WTC11 (cell line): ENCODE measurements at regions not wholly inside any gene's neighbourhood (a gene's known extent, or its start where the extent isn't known, plus 50 kb on each side); places are given as distances from the start of the nearest gene placed in this dataset.

Experiments used
- ATAC-seq: fragments of 200-7000 bp; cut with Tn5 transposase; 2 replicates; pipeline ENCODE4 v1.10.0; 2021; ENCODE audit warnings: mild to moderate bottlenecking, moderate library complexity
- CTCF ChIA-PET: fragments of 300-600 bp; sonication (Branson Sonifier 250); formaldehyde crosslinking; loops from one replicate; lab custom pipeline; 2021; ENCODE audit warnings: antibody characterized with exemption; lab: Charles Lee
- POLR2A ChIA-PET: fragments of 350-600 bp; sonication (Branson Sonifier 250); formaldehyde crosslinking; loops from one replicate; lab custom pipeline; 2021; ENCODE audit warnings: antibody characterized with exemption; lab: Charles Lee
- DNase-seq: peaks from one replicate; pipeline ENCODE4 v3.0.0; 2021; ENCODE audit warnings: low spot score
- H3K27ac Mint-ChIP-seq: 2 replicates; pipeline ENCODE4 v1.8.0; 2021; ENCODE audit warnings: mixed read lengths
- H3K27me3 Mint-ChIP-seq: 2 replicates; pipeline ENCODE4 v1.8.0; 2021; ENCODE audit warnings: low read depth, mild to moderate bottlenecking, moderate library complexity, mixed read lengths
- H3K36me3 Mint-ChIP-seq: 2 replicates; pipeline ENCODE4 v1.8.0; 2021; ENCODE audit warnings: mixed read lengths
- H3K4me1 Mint-ChIP-seq: 2 replicates; pipeline ENCODE4 v1.8.0; 2022; ENCODE audit warnings: mixed read lengths
- H3K4me3 Mint-ChIP-seq: 2 replicates; pipeline ENCODE4 v1.8.0; 2021; ENCODE audit warnings: mild to moderate bottlenecking, moderate library complexity, mixed read lengths
- H3K9me3 Mint-ChIP-seq: 2 replicates; pipeline ENCODE4 v1.8.0; 2021; ENCODE audit warnings: mixed read lengths
- CREB1 ChIP-seq: sonication (generic); formaldehyde crosslinking; IDR thresholded peaks from 2 replicates; pipeline ENCODE4 v1.8.0; 2023; ENCODE audit warnings: mild to moderate bottlenecking, missing genetic modification reagents
- ELF4 ChIP-seq: sonication (generic); formaldehyde crosslinking; IDR thresholded peaks from 2 replicates; pipeline ENCODE4 v1.8.1; 2022; ENCODE audit warnings: low read depth, mild to moderate bottlenecking, moderate library complexity, missing genetic modification reagents
- FOXK1 ChIP-seq: sonication (generic); formaldehyde crosslinking; IDR thresholded peaks from 2 replicates; pipeline ENCODE4 v1.8.0; 2022; ENCODE audit warnings: mild to moderate bottlenecking, moderate library complexity, missing genetic modification reagents
- FOXP1 ChIP-seq: sonication (generic); formaldehyde crosslinking; IDR thresholded peaks from 2 replicates; pipeline ENCODE4 v1.8.0; 2022; ENCODE audit warnings: missing genetic modification reagents, mild to moderate bottlenecking, moderate library complexity, borderline replicate concordance
- GTF2I ChIP-seq: fragments of 250-450 bp; sonication (Bioruptor Pico); conservative IDR thresholded peaks from 2 replicates; pipeline ENCODE4 v1.4.0; 2021; ENCODE audit warnings: mild to moderate bottlenecking
- RELA ChIP-seq: sonication (generic); formaldehyde crosslinking; IDR thresholded peaks from 2 replicates; pipeline ENCODE4 v1.8.1; 2022; ENCODE audit warnings: missing genetic modification reagents, mild to moderate bottlenecking, borderline replicate concordance
- SP1 ChIP-seq: sonication (generic); formaldehyde crosslinking; conservative IDR thresholded peaks from 2 replicates; pipeline ENCODE4 v1.8.1; 2022; ENCODE audit warnings: missing genetic modification reagents
- TCF7 ChIP-seq: sonication (generic); formaldehyde crosslinking; IDR thresholded peaks from 2 replicates; pipeline ENCODE4 v1.8.0; 2022; ENCODE audit warnings: mild to moderate bottlenecking, low read depth, missing genetic modification reagents, moderate library complexity
- TP53 ChIP-seq: sonication (generic); formaldehyde crosslinking; IDR thresholded peaks from 2 replicates; pipeline ENCODE4 v1.8.1; 2023; ENCODE audit warnings: mild to moderate bottlenecking, missing genetic modification reagents
- ZNF232 ChIP-seq: sonication (generic); formaldehyde crosslinking; IDR thresholded peaks from 2 replicates; pipeline ENCODE4 v1.8.0; 2022; ENCODE audit warnings: mild to moderate bottlenecking, missing genetic modification reagents
- ZNF317 ChIP-seq: sonication (generic); formaldehyde crosslinking; IDR thresholded peaks from 2 replicates; pipeline ENCODE4 v1.8.1; 2023; ENCODE audit warnings: low read depth, mild to moderate bottlenecking, moderate library complexity, missing genetic modification reagents, borderline replicate concordance
- TF ChIP-seq, protein P1 (sequence below): fragments of 250-450 bp; sonication (Bioruptor Pico); IDR thresholded peaks from 2 replicates; pipeline ENCODE4 v1.9.0; 2021; ENCODE audit warnings: mild to moderate bottlenecking, borderline replicate concordance
- TF ChIP-seq, protein P2 (sequence below): fragments of 200-600 bp; IDR thresholded peaks from 2 replicates; pipeline ENCODE4 v1.8.0; 2022; ENCODE audit warnings: antibody characterized with exemption
- TF ChIP-seq, protein P3 (sequence below): fragments of 250-450 bp; sonication (Bioruptor Pico); IDR thresholded peaks from 2 replicates; pipeline ENCODE4 v1.9.0; 2021; ENCODE audit warnings: mild to moderate bottlenecking
- TF ChIP-seq, protein P4 (sequence below): sonication (generic); formaldehyde crosslinking; IDR thresholded peaks from 2 replicates; pipeline ENCODE4 v1.8.1; 2022; ENCODE audit warnings: low read depth, missing genetic modification reagents, borderline replicate concordance
- TF ChIP-seq, protein P5 (sequence below): fragments of 250-450 bp; sonication (Bioruptor Pico); IDR thresholded peaks from 2 replicates; pipeline ENCODE4 v1.9.0; 2021; ENCODE audit warnings: mild to moderate bottlenecking
- TF ChIP-seq, protein P6 (sequence below): sonication (generic); formaldehyde crosslinking; IDR thresholded peaks from 2 replicates; pipeline ENCODE4 v1.8.1; 2023; ENCODE audit warnings: mild to moderate bottlenecking, moderate library complexity, missing genetic modification reagents
- TF ChIP-seq, protein P7 (sequence below): sonication (generic); formaldehyde crosslinking; IDR thresholded peaks from 2 replicates; pipeline ENCODE4 v1.8.0; 2022; ENCODE audit warnings: missing genetic modification reagents
- TF ChIP-seq, protein P8 (sequence below): sonication (generic); formaldehyde crosslinking; IDR thresholded peaks from 2 replicates; pipeline ENCODE4 v1.8.0; 2022; ENCODE audit warnings: mild to moderate bottlenecking, missing genetic modification reagents
- TF ChIP-seq, protein P9 (sequence below): sonication (generic); formaldehyde crosslinking; IDR thresholded peaks from 2 replicates; pipeline ENCODE4 v1.8.1; 2023; ENCODE audit warnings: mild to moderate bottlenecking, missing genetic modification reagents, moderate library complexity

DNA sequence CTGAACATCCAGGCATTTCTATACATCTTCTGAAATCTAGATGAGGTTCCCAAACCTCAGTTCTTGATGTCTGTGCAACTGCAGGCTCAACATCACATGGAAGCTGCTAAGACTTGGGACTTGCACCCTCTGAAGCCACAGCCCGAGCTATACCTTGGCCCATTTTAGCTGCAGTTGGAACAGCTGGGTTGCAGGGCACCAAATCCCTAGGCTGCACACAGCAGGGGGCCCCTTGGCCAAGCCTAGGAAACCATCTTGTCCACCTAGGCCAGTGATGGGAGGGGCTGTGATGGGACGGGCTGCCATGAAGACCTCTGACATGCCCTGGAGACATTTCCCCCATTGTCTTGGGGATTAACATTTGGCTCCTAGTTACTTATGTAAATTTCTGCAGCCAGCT lies 415.8 kb upstream of the SUCLG2 start:
- POLR2A ChIA-PET = no interaction called here
- no peaks in the 10 kb centered on the region for H3K27me3 Mint-ChIP-seq
- no peak overlapping the region for H3K27ac Mint-ChIP-seq
- H3K4me1 Mint-ChIP-seq = no peaks in the 10 kb centered on the region
- no peak for ATAC-seq
- H3K36me3 Mint-ChIP-seq = peaks cover 29% of the 10 kb centered on the region
- TF ChIP-seq, protein P1, sequence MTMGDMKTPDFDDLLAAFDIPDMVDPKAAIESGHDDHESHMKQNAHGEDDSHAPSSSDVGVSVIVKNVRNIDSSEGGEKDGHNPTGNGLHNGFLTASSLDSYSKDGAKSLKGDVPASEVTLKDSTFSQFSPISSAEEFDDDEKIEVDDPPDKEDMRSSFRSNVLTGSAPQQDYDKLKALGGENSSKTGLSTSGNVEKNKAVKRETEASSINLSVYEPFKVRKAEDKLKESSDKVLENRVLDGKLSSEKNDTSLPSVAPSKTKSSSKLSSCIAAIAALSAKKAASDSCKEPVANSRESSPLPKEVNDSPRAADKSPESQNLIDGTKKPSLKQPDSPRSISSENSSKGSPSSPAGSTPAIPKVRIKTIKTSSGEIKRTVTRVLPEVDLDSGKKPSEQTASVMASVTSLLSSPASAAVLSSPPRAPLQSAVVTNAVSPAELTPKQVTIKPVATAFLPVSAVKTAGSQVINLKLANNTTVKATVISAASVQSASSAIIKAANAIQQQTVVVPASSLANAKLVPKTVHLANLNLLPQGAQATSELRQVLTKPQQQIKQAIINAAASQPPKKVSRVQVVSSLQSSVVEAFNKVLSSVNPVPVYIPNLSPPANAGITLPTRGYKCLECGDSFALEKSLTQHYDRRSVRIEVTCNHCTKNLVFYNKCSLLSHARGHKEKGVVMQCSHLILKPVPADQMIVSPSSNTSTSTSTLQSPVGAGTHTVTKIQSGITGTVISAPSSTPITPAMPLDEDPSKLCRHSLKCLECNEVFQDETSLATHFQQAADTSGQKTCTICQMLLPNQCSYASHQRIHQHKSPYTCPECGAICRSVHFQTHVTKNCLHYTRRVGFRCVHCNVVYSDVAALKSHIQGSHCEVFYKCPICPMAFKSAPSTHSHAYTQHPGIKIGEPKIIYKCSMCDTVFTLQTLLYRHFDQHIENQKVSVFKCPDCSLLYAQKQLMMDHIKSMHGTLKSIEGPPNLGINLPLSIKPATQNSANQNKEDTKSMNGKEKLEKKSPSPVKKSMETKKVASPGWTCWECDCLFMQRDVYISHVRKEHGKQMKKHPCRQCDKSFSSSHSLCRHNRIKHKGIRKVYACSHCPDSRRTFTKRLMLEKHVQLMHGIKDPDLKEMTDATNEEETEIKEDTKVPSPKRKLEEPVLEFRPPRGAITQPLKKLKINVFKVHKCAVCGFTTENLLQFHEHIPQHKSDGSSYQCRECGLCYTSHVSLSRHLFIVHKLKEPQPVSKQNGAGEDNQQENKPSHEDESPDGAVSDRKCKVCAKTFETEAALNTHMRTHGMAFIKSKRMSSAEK (CRISPR knock-in tag) = no peak
- TF ChIP-seq RELA (no peak), ELF4 (no peak), ZNF232 (no peak), TCF7 (CRISPR knock-in tag) (no peak), CREB1 (no peak), FOXP1 (CRISPR knock-in tag) (no peak), TP53 (CRISPR knock-in tag) (no peak), FOXK1 (CRISPR knock-in tag) (no peak), SP1 (CRISPR knock-in tag) (no peak), ZNF317 (CRISPR knock-in tag) (no peak), GTF2I (CRISPR knock-in tag) (no peak)
- TF ChIP-seq, protein P2, sequence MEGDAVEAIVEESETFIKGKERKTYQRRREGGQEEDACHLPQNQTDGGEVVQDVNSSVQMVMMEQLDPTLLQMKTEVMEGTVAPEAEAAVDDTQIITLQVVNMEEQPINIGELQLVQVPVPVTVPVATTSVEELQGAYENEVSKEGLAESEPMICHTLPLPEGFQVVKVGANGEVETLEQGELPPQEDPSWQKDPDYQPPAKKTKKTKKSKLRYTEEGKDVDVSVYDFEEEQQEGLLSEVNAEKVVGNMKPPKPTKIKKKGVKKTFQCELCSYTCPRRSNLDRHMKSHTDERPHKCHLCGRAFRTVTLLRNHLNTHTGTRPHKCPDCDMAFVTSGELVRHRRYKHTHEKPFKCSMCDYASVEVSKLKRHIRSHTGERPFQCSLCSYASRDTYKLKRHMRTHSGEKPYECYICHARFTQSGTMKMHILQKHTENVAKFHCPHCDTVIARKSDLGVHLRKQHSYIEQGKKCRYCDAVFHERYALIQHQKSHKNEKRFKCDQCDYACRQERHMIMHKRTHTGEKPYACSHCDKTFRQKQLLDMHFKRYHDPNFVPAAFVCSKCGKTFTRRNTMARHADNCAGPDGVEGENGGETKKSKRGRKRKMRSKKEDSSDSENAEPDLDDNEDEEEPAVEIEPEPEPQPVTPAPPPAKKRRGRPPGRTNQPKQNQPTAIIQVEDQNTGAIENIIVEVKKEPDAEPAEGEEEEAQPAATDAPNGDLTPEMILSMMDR = no peak
- TF ChIP-seq, protein P3, sequence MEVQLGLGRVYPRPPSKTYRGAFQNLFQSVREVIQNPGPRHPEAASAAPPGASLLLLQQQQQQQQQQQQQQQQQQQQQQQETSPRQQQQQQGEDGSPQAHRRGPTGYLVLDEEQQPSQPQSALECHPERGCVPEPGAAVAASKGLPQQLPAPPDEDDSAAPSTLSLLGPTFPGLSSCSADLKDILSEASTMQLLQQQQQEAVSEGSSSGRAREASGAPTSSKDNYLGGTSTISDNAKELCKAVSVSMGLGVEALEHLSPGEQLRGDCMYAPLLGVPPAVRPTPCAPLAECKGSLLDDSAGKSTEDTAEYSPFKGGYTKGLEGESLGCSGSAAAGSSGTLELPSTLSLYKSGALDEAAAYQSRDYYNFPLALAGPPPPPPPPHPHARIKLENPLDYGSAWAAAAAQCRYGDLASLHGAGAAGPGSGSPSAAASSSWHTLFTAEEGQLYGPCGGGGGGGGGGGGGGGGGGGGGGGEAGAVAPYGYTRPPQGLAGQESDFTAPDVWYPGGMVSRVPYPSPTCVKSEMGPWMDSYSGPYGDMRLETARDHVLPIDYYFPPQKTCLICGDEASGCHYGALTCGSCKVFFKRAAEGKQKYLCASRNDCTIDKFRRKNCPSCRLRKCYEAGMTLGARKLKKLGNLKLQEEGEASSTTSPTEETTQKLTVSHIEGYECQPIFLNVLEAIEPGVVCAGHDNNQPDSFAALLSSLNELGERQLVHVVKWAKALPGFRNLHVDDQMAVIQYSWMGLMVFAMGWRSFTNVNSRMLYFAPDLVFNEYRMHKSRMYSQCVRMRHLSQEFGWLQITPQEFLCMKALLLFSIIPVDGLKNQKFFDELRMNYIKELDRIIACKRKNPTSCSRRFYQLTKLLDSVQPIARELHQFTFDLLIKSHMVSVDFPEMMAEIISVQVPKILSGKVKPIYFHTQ (CRISPR knock-in tag) = no peak
- TF ChIP-seq, protein P4, sequence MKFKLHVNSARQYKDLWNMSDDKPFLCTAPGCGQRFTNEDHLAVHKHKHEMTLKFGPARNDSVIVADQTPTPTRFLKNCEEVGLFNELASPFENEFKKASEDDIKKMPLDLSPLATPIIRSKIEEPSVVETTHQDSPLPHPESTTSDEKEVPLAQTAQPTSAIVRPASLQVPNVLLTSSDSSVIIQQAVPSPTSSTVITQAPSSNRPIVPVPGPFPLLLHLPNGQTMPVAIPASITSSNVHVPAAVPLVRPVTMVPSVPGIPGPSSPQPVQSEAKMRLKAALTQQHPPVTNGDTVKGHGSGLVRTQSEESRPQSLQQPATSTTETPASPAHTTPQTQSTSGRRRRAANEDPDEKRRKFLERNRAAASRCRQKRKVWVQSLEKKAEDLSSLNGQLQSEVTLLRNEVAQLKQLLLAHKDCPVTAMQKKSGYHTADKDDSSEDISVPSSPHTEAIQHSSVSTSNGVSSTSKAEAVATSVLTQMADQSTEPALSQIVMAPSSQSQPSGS (CRISPR knock-in tag) = no peak
- TF ChIP-seq, protein P5, sequence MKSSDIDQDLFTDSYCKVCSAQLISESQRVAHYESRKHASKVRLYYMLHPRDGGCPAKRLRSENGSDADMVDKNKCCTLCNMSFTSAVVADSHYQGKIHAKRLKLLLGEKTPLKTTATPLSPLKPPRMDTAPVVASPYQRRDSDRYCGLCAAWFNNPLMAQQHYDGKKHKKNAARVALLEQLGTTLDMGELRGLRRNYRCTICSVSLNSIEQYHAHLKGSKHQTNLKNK (CRISPR knock-in tag) = no peak
- TF ChIP-seq, protein P6, sequence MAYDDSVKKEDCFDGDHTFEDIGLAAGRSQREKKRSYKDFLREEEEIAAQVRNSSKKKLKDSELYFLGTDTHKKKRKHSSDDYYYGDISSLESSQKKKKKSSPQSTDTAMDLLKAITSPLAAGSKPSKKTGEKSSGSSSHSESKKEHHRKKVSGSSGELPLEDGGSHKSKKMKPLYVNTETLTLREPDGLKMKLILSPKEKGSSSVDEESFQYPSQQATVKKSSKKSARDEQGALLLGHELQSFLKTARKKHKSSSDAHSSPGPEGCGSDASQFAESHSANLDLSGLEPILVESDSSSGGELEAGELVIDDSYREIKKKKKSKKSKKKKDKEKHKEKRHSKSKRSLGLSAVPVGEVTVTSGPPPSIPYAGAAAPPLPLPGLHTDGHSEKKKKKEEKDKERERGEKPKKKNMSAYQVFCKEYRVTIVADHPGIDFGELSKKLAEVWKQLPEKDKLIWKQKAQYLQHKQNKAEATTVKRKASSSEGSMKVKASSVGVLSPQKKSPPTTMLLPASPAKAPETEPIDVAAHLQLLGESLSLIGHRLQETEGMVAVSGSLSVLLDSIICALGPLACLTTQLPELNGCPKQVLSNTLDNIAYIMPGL (CRISPR knock-in tag) = no peak
- TF ChIP-seq, protein P7, sequence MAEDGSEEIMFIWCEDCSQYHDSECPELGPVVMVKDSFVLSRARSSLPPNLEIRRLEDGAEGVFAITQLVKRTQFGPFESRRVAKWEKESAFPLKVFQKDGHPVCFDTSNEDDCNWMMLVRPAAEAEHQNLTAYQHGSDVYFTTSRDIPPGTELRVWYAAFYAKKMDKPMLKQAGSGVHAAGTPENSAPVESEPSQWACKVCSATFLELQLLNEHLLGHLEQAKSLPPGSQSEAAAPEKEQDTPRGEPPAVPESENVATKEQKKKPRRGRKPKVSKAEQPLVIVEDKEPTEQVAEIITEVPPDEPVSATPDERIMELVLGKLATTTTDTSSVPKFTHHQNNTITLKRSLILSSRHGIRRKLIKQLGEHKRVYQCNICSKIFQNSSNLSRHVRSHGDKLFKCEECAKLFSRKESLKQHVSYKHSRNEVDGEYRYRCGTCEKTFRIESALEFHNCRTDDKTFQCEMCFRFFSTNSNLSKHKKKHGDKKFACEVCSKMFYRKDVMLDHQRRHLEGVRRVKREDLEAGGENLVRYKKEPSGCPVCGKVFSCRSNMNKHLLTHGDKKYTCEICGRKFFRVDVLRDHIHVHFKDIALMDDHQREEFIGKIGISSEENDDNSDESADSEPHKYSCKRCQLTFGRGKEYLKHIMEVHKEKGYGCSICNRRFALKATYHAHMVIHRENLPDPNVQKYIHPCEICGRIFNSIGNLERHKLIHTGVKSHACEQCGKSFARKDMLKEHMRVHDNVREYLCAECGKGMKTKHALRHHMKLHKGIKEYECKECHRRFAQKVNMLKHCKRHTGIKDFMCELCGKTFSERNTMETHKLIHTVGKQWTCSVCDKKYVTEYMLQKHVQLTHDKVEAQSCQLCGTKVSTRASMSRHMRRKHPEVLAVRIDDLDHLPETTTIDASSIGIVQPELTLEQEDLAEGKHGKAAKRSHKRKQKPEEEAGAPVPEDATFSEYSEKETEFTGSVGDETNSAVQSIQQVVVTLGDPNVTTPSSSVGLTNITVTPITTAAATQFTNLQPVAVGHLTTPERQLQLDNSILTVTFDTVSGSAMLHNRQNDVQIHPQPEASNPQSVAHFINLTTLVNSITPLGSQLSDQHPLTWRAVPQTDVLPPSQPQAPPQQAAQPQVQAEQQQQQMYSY (CRISPR knock-in tag) = no peak
- TF ChIP-seq, protein P8, sequence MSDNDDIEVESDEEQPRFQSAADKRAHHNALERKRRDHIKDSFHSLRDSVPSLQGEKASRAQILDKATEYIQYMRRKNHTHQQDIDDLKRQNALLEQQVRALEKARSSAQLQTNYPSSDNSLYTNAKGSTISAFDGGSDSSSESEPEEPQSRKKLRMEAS (CRISPR knock-in tag) = no peak
- TF ChIP-seq, protein P9, sequence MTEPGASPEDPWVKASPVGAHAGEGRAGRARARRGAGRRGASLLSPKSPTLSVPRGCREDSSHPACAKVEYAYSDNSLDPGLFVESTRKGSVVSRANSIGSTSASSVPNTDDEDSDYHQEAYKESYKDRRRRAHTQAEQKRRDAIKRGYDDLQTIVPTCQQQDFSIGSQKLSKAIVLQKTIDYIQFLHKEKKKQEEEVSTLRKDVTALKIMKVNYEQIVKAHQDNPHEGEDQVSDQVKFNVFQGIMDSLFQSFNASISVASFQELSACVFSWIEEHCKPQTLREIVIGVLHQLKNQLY = no peak
- TF ChIP-seq, all 79 proteins: peak for 0
- no peak for DNase-seq
- H3K9me3 Mint-ChIP-seq = peaks cover 59% of the 10 kb centered on the region
- CTCF ChIA-PET = no interaction called here
- no peak overlapping the region for H3K4me3 Mint-ChIP-seq
